HG03521 (cell line): ENCODE measurements at regions not wholly inside any gene's neighbourhood (a gene's known extent, or its start where the extent isn't known, plus 50 kb on each side); places are given as distances from the start of the nearest gene placed in this dataset.
"Not testable (repeated sequence)": the region's sequence is repeated elsewhere in the genome, so short reads cannot be mapped to it uniquely, and the experiment has no call there.

Source experiments
- ATAC-seq: cut with Tn5 transposase; IDR thresholded peaks from one replicate; pipeline ENCODE4 v1.9.1; 2021; ENCODE audit warnings: mild to moderate bottlenecking, moderate library complexity; ENCODE audit not compliant: unreplicated experiment

- no peak for ATAC-seq
These were observed 894.3 kb downstream of the DIPK2A start for GRCh38 chr3:144865948-144866347.

GRCh38 chr3:144866476-144866875 lies 894.9 kb downstream of the DIPK2A start:
- ATAC-seq, result no peak

- no peak for ATAC-seq
These were observed 896.9 kb downstream of the DIPK2A start for GRCh38 chr3:144868506-144868905.

- ATAC-seq, result no peak
These were observed 901.4 kb downstream of the DIPK2A start for GRCh38 chr3:144873066-144873465.

GRCh38 chr3:144875211-144875610 lies 903.6 kb downstream of the DIPK2A start:
- no peak for ATAC-seq

GRCh38 chr3:144877356-144877755 lies 905.7 kb downstream of the DIPK2A start:
- no peak for ATAC-seq

GRCh38 chr3:144879701-144880100 lies 908.1 kb downstream of the DIPK2A start:
- no peak for ATAC-seq

- no peak for ATAC-seq
These were observed 922.4 kb downstream of the DIPK2A start for GRCh38 chr3:144893980-144894379.

GRCh38 chr3:144894576-144894975 lies 923.0 kb downstream of the DIPK2A start:
- no peak for ATAC-seq

- no peak for ATAC-seq
These were observed 928.7 kb downstream of the DIPK2A start for GRCh38 chr3:144900366-144900765.

GRCh38 chr3:144907581-144907980 lies 936.0 kb downstream of the DIPK2A start:
- not testable (repeated sequence) for ATAC-seq

GRCh38 chr3:144912968-144913367 lies 941.3 kb downstream of the DIPK2A start:
- no peak for ATAC-seq

GRCh38 chr3:144915202-144915601 lies 943.6 kb downstream of the DIPK2A start:
- no peak for ATAC-seq

GRCh38 chr3:144921710-144922109 lies 950.1 kb downstream of the DIPK2A start:
- ATAC-seq, result no peak

- ATAC-seq, result no peak
These were observed 951.6 kb downstream of the DIPK2A start for GRCh38 chr3:144923046-144923775.

GRCh38 chr3:144930431-144930830 lies 958.8 kb downstream of the DIPK2A start:
- no peak for ATAC-seq

- ATAC-seq, result no peak
These were observed 960.0 kb downstream of the DIPK2A start for GRCh38 chr3:144931590-144931989.

- no peak for ATAC-seq
These were observed 970.6 kb downstream of the DIPK2A start for GRCh38 chr3:144942093-144942837.

GRCh38 chr3:144942838-144943197 lies 971.2 kb downstream of the DIPK2A start:
- no peak for ATAC-seq

GRCh38 chr3:144947895-144948294 lies 976.3 kb downstream of the DIPK2A start:
- no peak for ATAC-seq

GRCh38 chr3:144948711-144949110 lies 977.1 kb downstream of the DIPK2A start:
- no peak for ATAC-seq

GRCh38 chr3:144953959-144954358 lies 982.3 kb downstream of the DIPK2A start:
- no peak for ATAC-seq
